HepG2 (cell line): ENCODE measurements at regions not wholly inside any gene's neighbourhood (a gene's known extent, or its start where the extent isn't known, plus 50 kb on each side); places are given as distances from the start of the nearest gene placed in this dataset.

Experiments
- ATAC-seq: fragments of 200-7000 bp; cut with Tn5 transposase; 3 replicates; pipeline ENCODE4 v1.9.1; 2020; ENCODE audit warnings: mild to moderate bottlenecking, moderate library complexity
- BruUV-seq: library from RNA; stranded (reverse); fragments of 400-500 nt; replicated peaks from 2 replicates; lab custom pipeline; 2021; lab: Mats Ljungman, UMichigan
- CTCF ChIA-PET: fragments of 300-600 bp; formaldehyde crosslinking; extraction: SDS; loops from one replicate; lab custom pipeline; 2021; ENCODE audit warnings: low total read pairs, inconsistent platforms, low intra/inter-chr PET ratio; lab: Yijun Ruan, JAX
- POLR2A ChIA-PET: fragments of 350-600 bp; sonication (Branson Sonifier 250); formaldehyde crosslinking; loops from one replicate; lab custom pipeline; 2020; ENCODE audit warnings: antibody characterized with exemption, inconsistent platforms; lab: Yijun Ruan, JAX
- DNase-seq: peaks from one replicate; pipeline ENCODE4 v3.0.0-alpha.2; 2015; ENCODE audit warnings: low spot score
- FAIRE-seq: peaks from 3 replicates; lab custom pipeline; 2011; peaks lifted over from hg19 to GRCh38; lab: Jason Lieb, UNC
- H2AFZ ChIP-seq: one replicate; pipeline ENCODE4 v1.6.1; 2011; ENCODE audit warnings: low read length, inconsistent platforms
- H3K27ac ChIP-seq: fragments of 300-600 bp; 3 replicates; pipeline ENCODE4 v1.8.0; 2011; ENCODE audit warnings: mixed run types, mild to moderate bottlenecking, mixed read lengths, low read length, inconsistent platforms; ENCODE audit not compliant: insufficient read depth; ENCODE audit errors: extremely low read length
- H3K27me3 ChIP-seq, 2 experiments: fragments of 200-600 bp in 1 of 2; 2 replicates in 1 of 2; 3 replicates in 1 of 2; pipeline versions ENCODE4 v1.6.0 to v1.8.0; 2011; ENCODE audit warnings: low read length in 2 of 2, mild to moderate bottlenecking in 2 of 2, moderate library complexity in 2 of 2, inconsistent platforms in 1 of 2; ENCODE audit not compliant: insufficient read depth in 2 of 2, control insufficient read depth in 1 of 2
- H3K36me3 ChIP-seq, 2 experiments: fragments of 200-600 bp in 1 of 2; replicated peaks in 1 of 2; 2 replicates in 1 of 2; 3 replicates in 1 of 2; pipeline versions ENCODE4 v1.5.1 to v1.8.0; 2011; ENCODE audit warnings: low read length in 2 of 2, inconsistent platforms in 1 of 2; ENCODE audit not compliant: insufficient read depth in 2 of 2, control insufficient read depth in 1 of 2
- H3K4me1 ChIP-seq: 2 replicates; pipeline ENCODE4 v1.5.1; 2012; ENCODE audit warnings: low read length, inconsistent platforms; ENCODE audit not compliant: insufficient read depth
- H3K4me2 ChIP-seq: 2 replicates; pipeline ENCODE4 v1.6.0; 2011; ENCODE audit warnings: low read depth, low read length, inconsistent platforms
- H3K4me3 ChIP-seq, 3 experiments: fragments of 200-600 bp in 1 of 3; sonication (generic), shearing (Covaris generic) in 1 of 3; replicated peaks in 1 of 3; 2 replicates each; pipeline ENCODE4 v1.5.1; 2011 to 2016; ENCODE audit warnings: low read length in 3 of 3, inconsistent platforms in 2 of 3, low read depth in 2 of 3, mild to moderate bottlenecking in 2 of 3, control low read depth in 1 of 3, mixed read lengths in 1 of 3; ENCODE audit not compliant: insufficient read depth in 1 of 3
- H3K79me2 ChIP-seq: one replicate; pipeline ENCODE4 v1.6.1; 2011; ENCODE audit warnings: low read length, inconsistent platforms; ENCODE audit not compliant: insufficient read depth
- H3K9ac ChIP-seq: 2 replicates; pipeline ENCODE4 v1.6.0; 2011; ENCODE audit warnings: mild to moderate bottlenecking, low read depth, low read length, inconsistent platforms; ENCODE audit not compliant: insufficient read depth
- H3K9me3 ChIP-seq: 2 replicates; pipeline ENCODE4 v1.5.1; 2012; ENCODE audit warnings: mild to moderate bottlenecking, low read length
- H4K20me1 ChIP-seq: 2 replicates; pipeline ENCODE4 v1.6.0; 2011; ENCODE audit warnings: inconsistent platforms, mild to moderate bottlenecking, low read length, moderate library complexity; ENCODE audit not compliant: insufficient read depth
- CCAR2 ChIP-seq: fragments of 200-400 bp; formaldehyde crosslinking; optimal IDR thresholded peaks from 2 replicates; pipeline ENCODE3; 2018; ENCODE audit warnings: low read depth, mild to moderate bottlenecking, low read length, moderate library complexity
- FOXA3 ChIP-seq: IDR thresholded peaks from 2 replicates; pipeline ENCODE4 v1.6.1; 2016; ENCODE audit warnings: missing genetic modification reagents, missing compliant biosample characterization
- FOXK1 ChIP-seq: sonication (generic); formaldehyde crosslinking; IDR thresholded peaks from 2 replicates; pipeline ENCODE4 v1.4.0; 2020; ENCODE audit warnings: low read depth, missing genetic modification reagents, borderline replicate concordance
- FOXO1 ChIP-seq: sonication (generic); formaldehyde crosslinking; IDR thresholded peaks from 2 replicates; pipeline ENCODE4 v1.4.0; 2020; ENCODE audit warnings: missing genetic modification reagents
- GATAD1 ChIP-seq: IDR thresholded peaks from 2 replicates; pipeline ENCODE4 v1.6.1; 2016; ENCODE audit warnings: missing genetic modification reagents, missing compliant biosample characterization
- HNRNPK ChIP-seq: fragments of 200-400 bp; formaldehyde crosslinking; IDR thresholded peaks from 2 replicates; pipeline ENCODE4 v1.6.1; 2018; ENCODE audit warnings: low read length, low read depth, moderate library complexity, mild to moderate bottlenecking; ENCODE audit not compliant: poor library complexity, severe bottlenecking
- LCORL ChIP-seq, 2 experiments: fragments of 450-650 bp in 1 of 2; sonication (generic) in 1 of 2; formaldehyde crosslinking in 1 of 2; IDR thresholded peaks; 2 replicates each; pipeline versions ENCODE4 v1.5.0 to v1.6.1; 2017 to 2020; ENCODE audit warnings: antibody characterized with exemption in 1 of 2, missing genetic modification reagents in 1 of 2
- NFKB2 ChIP-seq: sonication (generic); formaldehyde crosslinking; IDR thresholded peaks from 2 replicates; pipeline ENCODE4 v1.4.0; 2020; ENCODE audit warnings: missing genetic modification reagents, borderline replicate concordance
- NFYC ChIP-seq: IDR thresholded peaks from 2 replicates; pipeline ENCODE4 v1.6.1; 2016; ENCODE audit warnings: missing genetic modification reagents, missing compliant biosample characterization
- PHF20 ChIP-seq: sonication (generic); formaldehyde crosslinking; IDR thresholded peaks from 2 replicates; pipeline ENCODE4 v1.5.0; 2020; ENCODE audit warnings: mild to moderate bottlenecking, missing genetic modification reagents
- RFX1 ChIP-seq: fragments of 450-650 bp; IDR thresholded peaks from 2 replicates; pipeline ENCODE4 v1.6.1; 2017
- SMC3 ChIP-seq: IDR thresholded peaks from 2 replicates; pipeline ENCODE4 v1.6.1; 2011; ENCODE audit warnings: low read length, improper control_type of control experiment
- SRY ChIP-seq: sonication (generic); formaldehyde crosslinking; IDR thresholded peaks from 2 replicates; pipeline ENCODE4 v1.8.0; 2022; ENCODE audit warnings: mild to moderate bottlenecking, missing genetic modification reagents
- STAG1 ChIP-seq: sonication (generic); formaldehyde crosslinking; IDR thresholded peaks from 2 replicates; pipeline ENCODE4 v1.4.0; 2020; ENCODE audit warnings: missing genetic modification reagents
- TAF1 ChIP-seq: sonication (generic); formaldehyde crosslinking; IDR thresholded peaks from 2 replicates; pipeline ENCODE4 v1.4.0; 2020; ENCODE audit warnings: missing genetic modification reagents
- TEAD3 ChIP-seq: optimal IDR thresholded peaks from 2 replicates; pipeline ENCODE3; 2016; ENCODE audit warnings: borderline replicate concordance
- ZNF383 ChIP-seq: sonication (generic); formaldehyde crosslinking; IDR thresholded peaks from 2 replicates; pipeline ENCODE4 v1.4.0; 2020; ENCODE audit warnings: missing genetic modification reagents, mild to moderate bottlenecking, borderline replicate concordance
- ZNF703 ChIP-seq: sonication (generic); formaldehyde crosslinking; IDR thresholded peaks from 2 replicates; pipeline ENCODE4 v1.5.1; 2020; ENCODE audit warnings: missing genetic modification reagents, mild to moderate bottlenecking, moderate library complexity, borderline replicate concordance
- WGBS: methylation state at CpG from one replicate; pipeline ENCODE4 v1.1.6; 2017; ENCODE audit warnings: low lambda C conversion rate; 5-methylcytosine and 5-hydroxymethylcytosine counted together
- in situ Hi-C: cut with HindIII; loops from 2 replicates; pipeline ENCODE4 v1.10.0; 2017; ENCODE audit warnings: low pct_unique_long_range_greater_than_20kb; ENCODE audit not compliant: extremely low pct_ligation_motif_present
- intact Hi-C: fragments of 100-400 bp; cut with micrococcal nuclease; formaldehyde crosslinking; loops from one replicate; pipeline ENCODE4 v1.10.0; 2022; ENCODE audit not compliant: unreplicated experiment
- TF ChIP-seq, protein P1 (sequence below): sonication (generic); formaldehyde crosslinking; IDR thresholded peaks from 2 replicates; pipeline ENCODE4 v1.4.0; 2020; ENCODE audit warnings: mild to moderate bottlenecking, missing genetic modification reagents
- TF ChIP-seq, protein P2 (sequence below): sonication (generic); formaldehyde crosslinking; IDR thresholded peaks from 2 replicates; pipeline ENCODE4 v1.4.0; 2020; ENCODE audit warnings: missing genetic modification reagents, borderline replicate concordance
- TF ChIP-seq, protein P3 (sequence below): sonication (generic); formaldehyde crosslinking; IDR thresholded peaks from 2 replicates; pipeline ENCODE4 v1.5.0; 2020; ENCODE audit warnings: mild to moderate bottlenecking, missing genetic modification reagents, moderate library complexity

DNA sequence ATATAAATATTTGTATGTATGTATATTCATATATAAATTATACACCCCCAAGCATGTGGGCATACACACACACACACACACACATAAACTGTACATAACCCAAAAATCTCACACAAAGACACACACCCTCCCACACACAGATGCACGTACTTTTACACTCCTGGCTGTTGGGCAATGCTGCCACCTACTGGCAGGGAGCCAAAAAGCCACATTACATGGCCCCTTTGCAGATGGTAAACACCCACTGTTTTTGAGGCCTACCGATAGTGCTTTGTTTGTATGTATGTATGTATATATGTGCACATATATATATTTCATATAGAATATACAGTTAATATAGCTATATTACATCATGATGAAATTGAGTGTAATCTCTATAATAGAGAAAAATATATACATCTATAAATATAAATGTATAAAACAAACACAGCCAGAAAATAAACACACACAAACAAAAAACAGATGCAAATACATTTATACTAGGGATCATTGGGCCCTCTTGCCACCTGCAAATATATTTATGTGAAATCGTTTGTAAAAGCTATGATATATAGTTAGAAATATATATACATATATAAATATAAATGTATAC is 120.1 kb upstream of the ACBD5 start:
- Histone ChIP-seq H3K79me2 (no peaks in the 10 kb centered on the region), H3K4me1 (no peaks in the 10 kb centered on the region), H3K4me2 (no peak overlapping the region), H3K27me3 (no peaks in the 10 kb centered on the region; a peak in 1 of 5 replicates), H2AFZ (no peak overlapping the region), H3K4me3 (no peak overlapping the region), H3K9ac (no peak overlapping the region), H3K36me3 (no peaks in the 10 kb centered on the region), H3K9me3 (no peaks in the 10 kb centered on the region), H3K27ac (no peak overlapping the region), H4K20me1 (no peaks in the 10 kb centered on the region)
- DNase-seq (peak; percentile 64), ATAC-seq (peak; percentile 89), FAIRE-seq (peak; percentile 72)
- intact Hi-C loops = loop anchor here (1.0 kb wide), 2 partner anchors 136 to 469 kb away; no protein-coding TSS in a partner anchor
- POLR2A ChIA-PET = no interaction called here
- WGBS = 8% methylated on average over 3 of the region's 3 CpGs
- no TSS peak for BruUV-seq
- in situ Hi-C loops = loop anchor here (25.0 kb wide), 1 partner anchor 1023 kb away; no protein-coding TSS in a partner anchor
- CTCF ChIA-PET = interaction anchor here (1.1 to 3.3 kb wide), 3 partner anchors 137 to 1026 kb away, joined by 3 to 26 read pairs (median 20); no protein-coding TSS in a partner anchor
- no peak for TF ChIP-seq ZNF703 (CRISPR knock-in tag)
- TF ChIP-seq HNRNPK = no peak
- no peak for TF ChIP-seq TAF1
- TF ChIP-seq, protein P1, sequence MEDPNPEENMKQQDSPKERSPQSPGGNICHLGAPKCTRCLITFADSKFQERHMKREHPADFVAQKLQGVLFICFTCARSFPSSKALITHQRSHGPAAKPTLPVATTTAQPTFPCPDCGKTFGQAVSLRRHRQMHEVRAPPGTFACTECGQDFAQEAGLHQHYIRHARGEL (CRISPR knock-in tag) = no peak
- no peak for TF ChIP-seq RFX1
- TF ChIP-seq GATAD1 = 0 out of 2 replicates have a peak, but pooled peaks have one; percentile 35
- peak; percentile 49; the same call in 1 of the 2 replicates for TF ChIP-seq FOXA3 (CRISPR knock-in tag)
- no peak for TF ChIP-seq NFKB2 (CRISPR knock-in tag)
- no peak for TF ChIP-seq NFYC (CRISPR knock-in tag)
- TF ChIP-seq, protein P2, sequence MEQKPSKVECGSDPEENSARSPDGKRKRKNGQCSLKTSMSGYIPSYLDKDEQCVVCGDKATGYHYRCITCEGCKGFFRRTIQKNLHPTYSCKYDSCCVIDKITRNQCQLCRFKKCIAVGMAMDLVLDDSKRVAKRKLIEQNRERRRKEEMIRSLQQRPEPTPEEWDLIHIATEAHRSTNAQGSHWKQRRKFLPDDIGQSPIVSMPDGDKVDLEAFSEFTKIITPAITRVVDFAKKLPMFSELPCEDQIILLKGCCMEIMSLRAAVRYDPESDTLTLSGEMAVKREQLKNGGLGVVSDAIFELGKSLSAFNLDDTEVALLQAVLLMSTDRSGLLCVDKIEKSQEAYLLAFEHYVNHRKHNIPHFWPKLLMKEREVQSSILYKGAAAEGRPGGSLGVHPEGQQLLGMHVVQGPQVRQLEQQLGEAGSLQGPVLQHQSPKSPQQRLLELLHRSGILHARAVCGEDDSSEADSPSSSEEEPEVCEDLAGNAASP (CRISPR knock-in tag) = peak; percentile 44; the same call in 1 of the 2 replicates
- peak; percentile 64 for TF ChIP-seq TEAD3 (CRISPR knock-in tag)
- peak; percentile 62; the same call in 1 of the 2 replicates for TF ChIP-seq FOXO1 (CRISPR knock-in tag)
- no peak for TF ChIP-seq PHF20 (CRISPR knock-in tag)
- TF ChIP-seq LCORL (IDR thresholded peaks at IDR 0.05) = peak; percentile 85
- no peak for TF ChIP-seq LCORL (CRISPR knock-in tag; IDR thresholded peaks at IDR 0.05)
- no peak for TF ChIP-seq SRY (CRISPR knock-in tag)
- TF ChIP-seq STAG1 (CRISPR knock-in tag) = peak; percentile 95
- peak; percentile 50; the same call in 1 of the 2 replicates for TF ChIP-seq FOXK1
- TF ChIP-seq, protein P3, sequence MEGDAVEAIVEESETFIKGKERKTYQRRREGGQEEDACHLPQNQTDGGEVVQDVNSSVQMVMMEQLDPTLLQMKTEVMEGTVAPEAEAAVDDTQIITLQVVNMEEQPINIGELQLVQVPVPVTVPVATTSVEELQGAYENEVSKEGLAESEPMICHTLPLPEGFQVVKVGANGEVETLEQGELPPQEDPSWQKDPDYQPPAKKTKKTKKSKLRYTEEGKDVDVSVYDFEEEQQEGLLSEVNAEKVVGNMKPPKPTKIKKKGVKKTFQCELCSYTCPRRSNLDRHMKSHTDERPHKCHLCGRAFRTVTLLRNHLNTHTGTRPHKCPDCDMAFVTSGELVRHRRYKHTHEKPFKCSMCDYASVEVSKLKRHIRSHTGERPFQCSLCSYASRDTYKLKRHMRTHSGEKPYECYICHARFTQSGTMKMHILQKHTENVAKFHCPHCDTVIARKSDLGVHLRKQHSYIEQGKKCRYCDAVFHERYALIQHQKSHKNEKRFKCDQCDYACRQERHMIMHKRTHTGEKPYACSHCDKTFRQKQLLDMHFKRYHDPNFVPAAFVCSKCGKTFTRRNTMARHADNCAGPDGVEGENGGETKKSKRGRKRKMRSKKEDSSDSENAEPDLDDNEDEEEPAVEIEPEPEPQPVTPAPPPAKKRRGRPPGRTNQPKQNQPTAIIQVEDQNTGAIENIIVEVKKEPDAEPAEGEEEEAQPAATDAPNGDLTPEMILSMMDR (CRISPR knock-in tag) = peak; percentile 93
- TF ChIP-seq ZNF383 (CRISPR knock-in tag) = no peak
- TF ChIP-seq SMC3 = peak; percentile 77
- TF ChIP-seq CCAR2 = no peak
